Activated T-cell treated with anti-CD3 and anti-CD28 coated beads, Interleukin-2, amount 50 U/mL, for 4 hours (primary cell): ENCODE measurements at regions not wholly inside any gene's neighbourhood (a gene's known extent, or its start where the extent isn't known, plus 50 kb on each side); places are given as distances from the start of the nearest gene placed in this dataset.
"Not testable (repeated sequence)": the region's sequence is repeated elsewhere in the genome, so short reads cannot be mapped to it uniquely, and the experiment has no call there.

ENCODE experiments used
- ATAC-seq, 2 donors: fragments of 200-7000 bp; cut with Tn5 transposase; one replicate each; pipeline ENCODE4 v1.10.0; 2021
- DNase-seq: peaks from one replicate; pipeline ENCODE4 v3.0.0-alpha.2; 2020
- H3K27me3 Mint-ChIP-seq: one replicate; pipeline ENCODE4 v1.8.0; 2021; ENCODE audit warnings: low read depth, mixed read lengths
- H3K36me3 Mint-ChIP-seq: one replicate; pipeline ENCODE4 v1.8.0; 2022; ENCODE audit warnings: mixed read lengths; ENCODE audit not compliant: insufficient read depth
- H3K4me1 Mint-ChIP-seq: one replicate; pipeline ENCODE4 v1.8.0; 2021; ENCODE audit warnings: low read depth, mixed read lengths
- H3K4me3 Mint-ChIP-seq: one replicate; pipeline ENCODE4 v1.8.0; 2021; ENCODE audit warnings: mild to moderate bottlenecking, moderate library complexity, mixed read lengths
- H3K9me3 Mint-ChIP-seq: one replicate; pipeline ENCODE4 v1.8.0; 2021; ENCODE audit warnings: mixed read lengths

DNA sequence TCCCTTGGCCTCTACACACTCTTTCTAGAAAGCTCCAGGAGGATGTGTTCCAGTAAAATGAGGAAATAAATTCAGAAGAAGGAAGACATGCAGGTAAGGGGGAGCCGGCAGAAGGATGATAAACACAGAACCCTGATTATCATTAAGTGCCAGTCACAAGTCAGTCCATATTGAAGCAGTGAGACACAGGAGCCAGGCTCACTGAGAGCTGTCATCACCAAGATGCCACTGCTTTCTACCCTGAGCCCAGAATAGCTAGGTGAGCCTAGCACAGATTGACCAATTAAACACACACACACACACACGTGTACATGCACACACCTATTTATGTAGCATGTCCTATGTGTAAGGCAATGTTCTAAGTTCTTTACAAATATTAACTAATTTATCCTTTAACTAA lies 211.4 kb upstream of the IPO5 start:
- peaks cover 2% of the 10 kb centered on the region for H3K27me3 Mint-ChIP-seq
- DNase-seq (no peak), ATAC-seq (no peak)
- H3K9me3 Mint-ChIP-seq, result peaks cover 5% of the 10 kb centered on the region
- no peak overlapping the region for H3K4me3 Mint-ChIP-seq
- H3K36me3 Mint-ChIP-seq, result no peaks in the 10 kb centered on the region
- H3K4me1 Mint-ChIP-seq, result no peaks in the 10 kb centered on the region

GRCh38 chr13:97743938-97744337 lies 209.5 kb upstream of the IPO5 start:
- Mint-ChIP-seq H3K9me3 (peaks cover 5% of the 10 kb centered on the region), H3K27me3 (peaks cover 2% of the 10 kb centered on the region), H3K36me3 (no peaks in the 10 kb centered on the region), H3K4me1 (no peaks in the 10 kb centered on the region), H3K4me3 (no peak overlapping the region)
- DNase-seq (no peak), ATAC-seq (no peak)

DNA sequence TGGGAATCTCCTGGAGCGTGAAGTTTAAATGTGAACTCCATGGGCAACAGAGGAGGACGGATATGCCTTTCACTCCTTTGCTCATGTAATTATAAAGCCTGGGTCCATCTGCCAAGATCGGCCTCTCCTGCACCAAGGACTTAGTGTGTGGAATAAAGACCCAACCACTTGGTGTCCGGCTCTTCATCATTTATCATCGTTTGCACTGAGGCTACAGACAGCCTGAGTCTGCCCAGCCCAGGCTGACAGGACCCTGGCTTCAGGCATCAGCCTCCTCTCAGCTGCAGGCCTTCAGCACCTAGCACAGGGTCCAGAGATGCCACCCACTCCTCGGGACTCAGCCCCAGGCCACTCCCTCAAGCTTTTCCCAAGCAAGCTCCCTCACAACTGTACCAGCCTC lies 206.8 kb upstream of the IPO5 start:
- no peak for DNase-seq
- Mint-ChIP-seq H3K4me3 (no peak overlapping the region), H3K27me3 (no peaks in the 10 kb centered on the region), H3K4me1 (no peaks in the 10 kb centered on the region), H3K36me3 (no peaks in the 10 kb centered on the region), H3K9me3 (no peaks in the 10 kb centered on the region)
- no peak for ATAC-seq

DNA sequence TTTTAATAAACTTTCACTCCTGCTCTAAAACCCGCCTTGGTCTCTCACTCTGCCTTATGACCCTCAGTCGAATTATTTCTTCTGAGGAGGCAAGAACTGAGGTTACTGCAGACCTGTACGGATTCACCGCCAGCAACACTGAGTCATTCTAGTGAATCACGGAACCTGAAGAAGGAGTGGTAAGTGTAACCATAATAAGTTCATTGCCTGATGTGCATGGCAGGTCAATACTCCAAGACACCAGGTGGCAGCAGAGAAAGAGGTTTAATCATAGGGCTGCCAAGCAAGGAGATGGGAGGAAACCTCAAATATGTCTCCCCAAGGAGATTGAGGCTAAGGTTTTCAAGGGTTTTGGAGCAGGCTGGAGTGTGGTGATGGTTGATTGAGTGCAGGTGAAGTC lies 204.3 kb upstream of the IPO5 start:
- H3K27me3 Mint-ChIP-seq, result peaks cover 5% of the 10 kb centered on the region
- no peaks in the 10 kb centered on the region for H3K9me3 Mint-ChIP-seq
- DNase-seq, result no peak
- H3K36me3 Mint-ChIP-seq, result no peaks in the 10 kb centered on the region
- H3K4me3 Mint-ChIP-seq, result no peak overlapping the region
- ATAC-seq, result no peak
- H3K4me1 Mint-ChIP-seq, result no peaks in the 10 kb centered on the region

GRCh38 chr13:97751477-97751876 lies 202.0 kb upstream of the IPO5 start:
- no peak overlapping the region for H3K4me3 Mint-ChIP-seq
- H3K4me1 Mint-ChIP-seq, result no peaks in the 10 kb centered on the region
- H3K36me3 Mint-ChIP-seq, result no peaks in the 10 kb centered on the region
- DNase-seq (no peak), ATAC-seq (no peak)
- peaks cover 8% of the 10 kb centered on the region for H3K27me3 Mint-ChIP-seq
- no peaks in the 10 kb centered on the region for H3K9me3 Mint-ChIP-seq

DNA sequence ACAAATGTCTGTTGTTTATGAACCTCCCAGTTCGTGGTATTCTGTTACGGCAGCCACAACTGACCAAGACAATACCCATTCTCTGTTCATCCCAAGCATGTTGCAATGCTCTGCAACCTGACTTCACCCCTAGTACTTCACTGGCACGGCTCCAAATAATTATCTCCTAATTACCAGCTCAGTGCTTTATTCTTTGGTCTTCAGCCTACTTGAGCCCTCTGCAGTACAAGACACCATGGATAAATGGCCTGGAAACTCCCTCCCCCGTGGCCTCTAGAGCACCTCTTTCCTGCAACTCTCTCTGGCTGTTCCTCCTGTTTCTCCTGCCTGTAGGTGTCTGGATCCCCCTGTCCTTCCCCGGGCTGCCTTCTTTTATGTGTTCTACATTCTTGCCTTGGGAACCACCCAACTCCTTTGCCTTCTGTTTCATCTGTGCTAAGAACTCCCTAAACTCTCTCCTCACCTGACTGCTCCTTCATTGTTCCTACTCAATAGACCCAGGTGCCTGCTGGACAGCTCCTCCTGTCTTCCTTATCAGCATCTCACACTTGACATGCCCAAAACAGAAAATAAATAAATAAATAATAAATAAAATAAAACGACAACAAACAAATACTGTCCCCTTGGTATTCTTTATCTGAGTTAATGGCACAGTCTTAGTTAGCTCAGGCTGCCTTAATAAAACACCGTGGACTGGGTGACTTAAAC lies 200.4 kb upstream of the IPO5 start:
- Mint-ChIP-seq H3K9me3 (no peaks in the 10 kb centered on the region), H3K4me3 (no peak overlapping the region), H3K4me1 (no peaks in the 10 kb centered on the region), H3K36me3 (no peaks in the 10 kb centered on the region), H3K27me3 (peaks cover 11% of the 10 kb centered on the region)
- ATAC-seq (no peak), DNase-seq (no peak)

GRCh38 chr13:97753942-97754670 lies 199.4 kb upstream of the IPO5 start:
- ATAC-seq (no peak), DNase-seq (no peak)
- Mint-ChIP-seq H3K27me3 (peaks cover 11% of the 10 kb centered on the region), H3K36me3 (no peaks in the 10 kb centered on the region), H3K9me3 (no peaks in the 10 kb centered on the region), H3K4me3 (no peak overlapping the region), H3K4me1 (no peaks in the 10 kb centered on the region)

- H3K4me3 Mint-ChIP-seq, result no peak overlapping the region
- H3K9me3 Mint-ChIP-seq, result no peaks in the 10 kb centered on the region
- no peaks in the 10 kb centered on the region for H3K36me3 Mint-ChIP-seq
- H3K4me1 Mint-ChIP-seq, result no peaks in the 10 kb centered on the region
- H3K27me3 Mint-ChIP-seq, result peaks cover 11% of the 10 kb centered on the region
- ATAC-seq (no peak), DNase-seq (no peak)
Observed at GRCh38 chr13:97757807-97758206, 195.7 kb upstream of the IPO5 start.

DNA sequence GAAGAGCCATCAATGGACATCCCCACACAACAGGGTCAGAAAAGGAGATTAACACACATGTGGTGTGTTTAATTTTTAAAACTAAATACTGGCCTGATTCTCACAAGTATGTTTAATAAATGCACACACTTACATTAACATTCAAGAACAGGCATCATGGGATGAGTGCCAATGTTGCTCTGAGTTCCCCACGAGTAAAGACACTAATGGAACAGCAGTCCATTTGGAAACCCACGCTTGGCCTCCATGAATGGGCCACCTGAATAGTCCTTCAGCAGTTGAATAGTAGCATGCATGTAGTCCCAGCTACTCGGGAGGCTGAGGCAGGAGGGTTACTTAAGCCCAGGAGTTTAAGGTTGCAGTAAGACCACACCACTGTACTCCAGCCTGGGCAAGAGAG lies 195.2 kb upstream of the IPO5 start:
- no peak for DNase-seq
- Mint-ChIP-seq H3K4me1 (no peaks in the 10 kb centered on the region), H3K4me3 (no peak overlapping the region), H3K27me3 (peaks cover 10% of the 10 kb centered on the region), H3K9me3 (no peaks in the 10 kb centered on the region), H3K36me3 (no peaks in the 10 kb centered on the region)
- ATAC-seq, result no peak

GRCh38 chr13:97761796-97762540 lies 191.5 kb upstream of the IPO5 start:
- DNase-seq (no peak), ATAC-seq (no peak)
- peaks cover 4% of the 10 kb centered on the region for H3K9me3 Mint-ChIP-seq
- no peaks in the 10 kb centered on the region for H3K4me1 Mint-ChIP-seq
- no peaks in the 10 kb centered on the region for H3K36me3 Mint-ChIP-seq
- no peak overlapping the region for H3K4me3 Mint-ChIP-seq
- H3K27me3 Mint-ChIP-seq, result peaks cover 4% of the 10 kb centered on the region

DNA sequence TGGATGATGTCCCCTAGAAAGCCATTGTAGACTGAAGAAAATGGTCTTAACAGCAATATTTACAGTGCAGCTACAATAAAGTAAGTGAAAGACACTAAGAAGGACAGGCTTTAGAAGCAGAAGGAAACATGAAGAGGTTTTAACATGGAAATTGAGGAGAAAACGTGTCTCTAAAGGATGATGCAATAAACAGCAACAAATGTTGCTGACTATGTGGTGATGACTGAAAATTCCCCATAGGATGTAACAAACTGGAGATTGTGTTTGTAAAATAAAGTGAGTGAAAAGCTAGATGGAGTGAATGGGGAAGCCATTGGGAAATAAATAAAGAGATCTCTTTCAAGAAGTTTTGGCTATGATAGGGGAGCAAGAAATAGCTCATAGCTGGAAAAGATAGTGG lies 186.7 kb upstream of the IPO5 start:
- no peak overlapping the region for H3K4me3 Mint-ChIP-seq
- H3K4me1 Mint-ChIP-seq, result no peaks in the 10 kb centered on the region
- peaks cover 5% of the 10 kb centered on the region for H3K27me3 Mint-ChIP-seq
- H3K9me3 Mint-ChIP-seq, result peaks cover 4% of the 10 kb centered on the region
- DNase-seq (no peak), ATAC-seq (no peak)
- no peaks in the 10 kb centered on the region for H3K36me3 Mint-ChIP-seq

- Mint-ChIP-seq H3K4me1 (no peaks in the 10 kb centered on the region), H3K27me3 (peaks cover 5% of the 10 kb centered on the region), H3K9me3 (peaks cover 4% of the 10 kb centered on the region), H3K36me3 (no peaks in the 10 kb centered on the region), H3K4me3 (no peak overlapping the region)
- no peak for DNase-seq
- ATAC-seq, result no peak
Observed at GRCh38 chr13:97768134-97768533, 185.3 kb upstream of the IPO5 start.

GRCh38 chr13:97770231-97770630 lies 183.2 kb upstream of the IPO5 start:
- DNase-seq, H3K9me3 Mint-ChIP-seq, H3K4me3 Mint-ChIP-seq, H3K4me1 Mint-ChIP-seq, ATAC-seq, H3K36me3 Mint-ChIP-seq, H3K27me3 Mint-ChIP-seq: not testable (repeated sequence)

GRCh38 chr13:97772466-97772865 lies 181.0 kb upstream of the IPO5 start:
- not testable (repeated sequence) for H3K36me3 Mint-ChIP-seq, ATAC-seq, H3K4me1 Mint-ChIP-seq, H3K4me3 Mint-ChIP-seq, H3K9me3 Mint-ChIP-seq, DNase-seq, H3K27me3 Mint-ChIP-seq
